ENCODE measurements at regions not wholly inside any gene's neighbourhood (a gene's known extent, or its start where the extent isn't known, plus 50 kb on each side); places are given as distances from the start of the nearest gene placed in this dataset.
A peak's percentile ranks its signal among the peaks of the same experiment; 100 is the strongest.

DNA sequence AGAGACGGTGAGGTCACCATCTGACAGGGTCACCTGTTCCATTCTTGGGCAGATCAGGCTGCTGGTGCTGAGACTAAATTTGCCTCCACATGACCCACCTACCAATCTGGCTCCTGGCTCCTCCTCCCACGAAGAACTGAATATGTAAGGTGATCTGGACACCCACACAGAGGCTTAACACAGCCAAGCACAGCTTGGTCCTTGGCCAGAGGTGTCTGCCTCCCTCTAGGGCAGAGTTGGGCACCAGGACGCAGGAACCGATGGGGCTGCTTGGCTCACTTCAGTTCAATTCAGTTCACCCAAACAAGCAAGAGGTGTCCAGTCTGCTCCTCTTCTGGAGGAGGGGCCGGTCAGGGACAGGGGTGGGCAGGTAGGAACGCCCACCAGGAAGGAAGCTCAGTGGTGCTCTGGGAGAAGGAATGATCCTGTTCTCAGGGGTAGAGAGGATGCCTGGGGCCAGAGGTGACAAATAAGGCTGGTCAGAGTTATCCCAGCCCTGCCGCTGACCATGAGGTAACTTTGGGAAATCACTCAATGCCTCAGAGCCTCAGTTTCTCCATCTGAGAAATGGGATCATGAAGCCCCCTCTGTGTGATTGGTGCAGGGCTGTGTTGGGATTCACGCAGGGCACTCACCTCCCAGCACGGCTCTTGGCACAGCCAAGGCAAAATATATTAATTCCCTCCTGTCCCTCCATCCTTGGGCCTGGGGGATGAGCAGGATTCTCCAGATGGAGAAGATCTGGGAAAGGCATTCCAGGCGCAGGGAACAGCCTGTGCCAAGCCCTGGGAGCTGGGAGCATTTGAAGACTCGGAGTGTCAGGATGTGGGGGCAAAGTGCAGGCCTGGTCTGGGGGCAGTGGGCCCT is 284.5 kb downstream of the PTPRU start:
- no peak for DNase-seq

DNA sequence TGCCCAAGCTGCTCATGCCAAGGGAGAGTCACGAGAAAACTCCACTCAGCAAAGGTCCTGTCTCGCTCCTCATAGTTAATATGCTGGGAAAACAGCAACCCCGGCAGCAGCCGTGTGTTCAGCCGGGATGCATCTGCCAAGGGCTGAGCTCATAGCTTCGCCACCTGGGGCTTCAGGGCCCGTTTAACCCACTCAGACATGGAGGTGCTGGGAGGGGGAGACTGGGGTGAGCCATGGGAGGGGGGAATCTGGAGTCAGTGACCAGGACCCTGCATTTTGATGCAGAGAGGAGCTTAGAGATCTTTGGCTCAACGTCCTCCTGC is 283.4 kb downstream of the PTPRU start:
- DNase-seq, result no peak

DNA sequence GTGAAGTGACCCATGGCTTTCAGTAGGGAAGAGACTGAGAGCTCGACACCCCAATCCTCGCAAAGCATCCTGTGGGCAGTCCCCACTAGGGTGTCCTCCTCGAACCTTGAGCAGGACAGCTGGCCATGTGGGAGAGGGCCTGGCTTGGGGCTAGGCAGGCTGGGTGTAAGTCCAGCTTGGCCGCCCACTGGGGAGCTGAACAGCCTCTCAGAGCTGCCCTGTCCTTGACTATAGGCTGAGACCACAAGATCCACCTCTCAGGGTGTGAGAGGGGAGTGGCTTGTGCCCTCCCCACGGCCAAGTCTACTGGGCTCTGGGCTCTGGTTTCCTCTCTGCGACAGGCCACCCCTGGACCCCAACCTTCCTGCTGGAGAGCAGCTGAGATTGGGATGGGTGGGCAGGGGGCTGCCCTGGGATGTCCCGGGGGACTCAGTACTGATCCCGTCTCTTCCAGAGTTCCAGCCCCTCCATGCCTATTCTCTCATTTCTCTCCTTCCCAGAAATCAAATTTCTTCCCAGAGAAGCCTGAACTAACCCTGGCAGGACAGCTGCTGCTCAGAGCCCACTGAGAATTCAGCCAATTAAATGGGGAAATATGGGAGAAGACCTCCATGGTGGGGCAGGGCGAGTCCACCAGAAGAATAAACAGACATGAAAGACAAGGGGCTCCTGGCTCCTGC is 282.9 kb downstream of the PTPRU start:
- no peak for DNase-seq

DNA sequence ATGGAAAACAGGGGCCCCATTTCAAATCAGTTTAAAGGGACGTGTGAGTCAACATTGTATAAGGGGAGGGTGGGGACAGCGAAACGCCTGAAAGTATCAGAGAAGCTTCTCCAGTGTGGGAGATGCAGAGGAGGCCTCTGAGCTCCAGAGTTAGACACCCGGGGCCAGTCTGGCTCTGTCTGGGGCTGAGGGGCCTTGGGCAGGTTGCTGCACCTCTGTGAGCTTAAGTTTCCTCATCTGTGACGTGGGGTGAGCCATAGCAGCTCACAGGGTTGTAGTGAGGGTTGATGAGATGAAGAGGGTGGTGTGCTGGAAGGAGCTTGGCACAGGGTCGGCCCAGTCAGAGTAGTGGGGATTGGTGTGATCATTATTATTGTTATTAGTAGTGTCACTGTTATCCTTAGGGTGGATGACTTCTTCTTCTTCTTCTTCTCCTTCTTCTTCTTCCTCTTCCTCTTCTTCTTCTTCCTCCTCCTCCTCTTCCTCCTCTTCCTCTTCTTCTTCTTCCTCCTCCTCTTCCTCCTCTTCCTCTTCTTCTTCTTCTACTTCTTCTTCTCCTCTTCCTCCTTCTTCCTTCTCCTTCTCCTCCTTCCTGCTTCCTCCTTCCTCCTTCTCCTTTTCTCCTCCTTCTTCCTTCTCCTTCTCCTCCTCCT is 282.0 kb downstream of the PTPRU start:
- no peak for DNase-seq

DNA sequence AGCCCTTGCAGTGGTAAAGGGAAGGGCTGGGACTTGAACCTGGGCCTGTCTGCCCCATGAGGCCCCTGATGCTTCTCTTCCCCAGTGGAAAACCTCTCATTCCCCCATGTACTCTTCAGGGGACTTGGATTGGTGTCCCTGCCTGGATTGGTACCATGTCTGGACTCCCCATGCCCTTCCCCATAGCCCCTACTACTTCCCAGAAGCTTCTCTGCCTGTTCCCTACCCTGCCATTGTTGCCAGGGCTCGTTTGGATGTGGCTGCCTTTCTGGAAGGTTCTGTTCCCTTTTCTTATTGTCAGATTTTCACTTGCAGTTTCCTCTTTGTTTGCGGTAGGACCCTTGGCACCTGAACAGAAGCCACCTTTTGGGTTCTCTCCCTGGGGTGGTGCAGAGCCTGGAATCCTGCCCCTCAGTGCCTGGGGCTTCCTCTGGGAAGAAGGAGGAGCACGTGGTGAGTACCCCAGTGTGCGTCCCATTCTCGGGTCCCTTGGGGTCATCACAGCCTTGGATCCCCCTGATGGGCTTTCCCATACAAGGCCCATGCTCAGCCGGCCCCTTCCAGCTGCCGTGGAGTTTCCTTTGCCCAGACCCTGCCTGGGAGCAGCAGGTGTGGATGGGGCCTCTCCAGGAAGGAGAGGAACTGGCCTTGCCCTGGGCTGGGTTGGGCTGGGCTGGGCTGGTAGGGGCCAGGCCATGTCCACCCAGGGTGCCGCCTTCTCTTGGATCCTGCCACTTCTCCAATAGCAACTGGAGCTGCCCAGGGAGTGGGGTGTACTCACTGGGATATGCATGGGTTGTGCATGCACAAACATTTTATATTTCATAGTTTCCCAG is 281.1 kb downstream of the PTPRU start:
- DNase-seq, result no peak

DNA sequence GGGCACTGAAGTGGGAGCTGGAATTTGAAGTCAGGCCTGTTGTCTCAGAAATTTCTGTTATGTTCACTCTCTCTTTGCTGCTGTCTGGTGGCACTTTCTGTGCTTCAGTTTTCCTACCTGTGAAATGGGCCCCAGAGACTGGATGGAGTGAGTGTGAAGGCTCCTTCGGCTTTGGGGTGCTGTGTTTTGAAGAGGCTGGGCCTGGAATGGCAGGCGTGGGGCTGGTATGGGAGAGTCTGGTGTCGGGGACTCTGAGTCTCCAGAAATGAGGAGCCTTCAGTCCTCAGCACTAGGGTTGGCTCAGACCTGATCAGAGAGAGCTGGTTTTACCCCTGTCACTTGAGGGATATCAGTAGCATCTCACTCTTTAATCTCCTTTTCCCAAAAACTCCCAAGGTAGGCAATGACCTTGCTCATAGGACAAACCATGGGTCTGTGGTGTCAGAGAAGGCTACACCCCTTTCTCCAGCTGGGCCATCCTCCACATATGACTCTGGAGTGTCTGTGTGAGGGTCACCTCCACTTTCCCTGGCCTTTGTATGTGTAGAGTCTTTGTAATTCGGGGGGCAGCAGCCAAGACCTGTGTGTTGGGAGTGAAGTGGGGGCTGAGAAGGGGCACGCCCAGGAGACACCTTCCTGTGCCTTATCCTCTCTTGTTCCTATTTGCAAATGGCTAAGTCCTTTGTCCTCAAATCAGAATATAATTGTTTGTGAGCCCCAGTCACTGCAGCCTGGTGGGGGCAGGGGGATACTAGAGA is 279.9 kb downstream of the PTPRU start:
- no peak for DNase-seq

DNA sequence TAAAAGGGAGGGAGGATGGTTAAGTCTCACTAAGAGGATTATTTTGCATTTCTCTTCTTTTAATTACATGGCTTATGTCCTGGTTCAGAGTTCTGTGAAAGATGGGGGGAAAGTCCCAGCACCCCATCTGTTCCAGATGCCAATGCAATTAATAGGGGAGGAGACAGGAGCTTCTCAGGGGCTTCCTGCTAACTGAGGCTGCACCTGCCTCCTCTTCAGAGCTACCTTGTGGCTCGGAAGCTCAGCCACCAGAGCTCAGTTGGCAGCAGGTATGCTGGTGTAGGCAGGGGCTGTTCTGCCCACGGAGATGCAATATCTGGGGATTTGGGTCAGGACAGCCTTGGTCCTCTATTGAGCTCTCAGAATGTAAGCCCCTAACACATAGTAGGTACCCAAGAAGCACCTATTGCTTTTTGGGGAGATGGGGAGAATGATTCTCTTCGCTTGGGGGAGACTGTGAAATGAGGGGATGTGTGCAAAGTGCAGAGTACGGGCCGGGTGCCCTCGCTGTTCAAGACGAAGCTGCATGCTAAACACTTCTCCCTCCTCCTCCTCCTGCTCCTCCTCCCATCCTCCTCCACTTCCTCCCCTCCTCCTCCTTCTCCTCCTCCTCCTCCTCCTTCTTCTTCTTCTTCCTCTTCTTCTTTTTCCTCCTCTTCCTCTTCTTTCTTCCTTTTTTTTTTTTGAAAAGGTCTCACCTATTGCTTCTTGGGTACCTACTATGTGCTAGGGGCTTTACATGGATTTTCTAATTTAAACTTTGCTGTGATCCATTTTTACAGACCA is 279.0 kb downstream of the PTPRU start:
- no peak for DNase-seq

DNA sequence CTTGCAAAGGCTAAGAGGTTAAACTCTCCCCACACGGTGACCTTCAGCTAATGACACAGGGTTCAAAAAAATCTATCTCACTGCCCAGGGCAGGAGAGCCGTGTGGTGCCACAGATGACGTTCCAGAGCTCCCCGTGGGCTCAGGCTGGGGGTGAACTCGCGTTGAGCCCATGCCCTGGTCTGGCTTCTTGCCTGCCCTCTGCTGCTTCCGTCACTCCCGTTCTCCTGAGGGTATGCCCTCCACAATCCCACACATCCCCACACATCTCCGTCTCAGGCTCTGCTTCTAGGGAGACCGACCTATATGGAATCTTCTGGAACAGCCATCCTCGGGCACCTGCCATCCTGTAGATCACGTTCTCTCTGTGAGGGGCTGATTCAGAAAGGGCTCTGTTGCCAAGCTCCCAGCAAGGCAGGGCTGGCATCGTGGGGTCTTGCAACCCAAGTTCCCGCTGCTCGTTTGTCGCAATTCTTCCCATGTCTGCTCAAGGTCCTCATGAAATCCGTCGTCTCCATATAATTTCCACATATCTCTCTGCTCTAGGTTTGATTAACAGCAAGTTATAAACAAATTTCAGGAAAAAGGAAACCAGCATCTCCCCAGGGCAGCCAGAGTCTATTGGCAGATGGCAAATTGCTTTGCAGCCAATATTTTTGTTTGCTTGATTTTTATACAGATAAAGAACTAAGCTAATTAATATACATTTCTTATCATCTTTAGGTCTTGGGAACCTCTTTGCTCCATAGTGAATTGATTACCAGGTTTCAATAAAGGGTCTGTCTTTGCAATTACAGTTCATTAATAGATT is 278.2 kb downstream of the PTPRU start:
- DNase-seq, result no peak

DNA sequence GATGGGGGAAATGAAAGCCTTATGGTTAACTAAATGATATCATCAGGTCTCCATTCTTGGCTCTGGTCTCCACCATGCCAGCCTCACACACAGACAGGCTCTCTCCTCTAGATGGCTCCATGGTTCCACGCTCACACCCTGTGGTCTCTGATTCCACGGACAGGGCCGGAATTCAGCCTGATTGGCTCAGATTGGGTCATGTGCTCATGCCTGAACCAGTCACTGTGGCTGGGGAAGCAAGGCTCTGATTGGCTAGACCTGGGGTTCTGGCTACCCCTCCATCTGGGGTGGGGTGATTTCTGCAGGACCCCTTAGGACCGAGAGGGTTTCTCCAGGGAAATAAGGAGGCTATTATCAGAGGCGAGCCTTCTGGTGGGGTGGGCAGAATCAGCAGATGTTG is 277.0 kb downstream of the PTPRU start:
- peak; percentile 22 for DNase-seq

DNA sequence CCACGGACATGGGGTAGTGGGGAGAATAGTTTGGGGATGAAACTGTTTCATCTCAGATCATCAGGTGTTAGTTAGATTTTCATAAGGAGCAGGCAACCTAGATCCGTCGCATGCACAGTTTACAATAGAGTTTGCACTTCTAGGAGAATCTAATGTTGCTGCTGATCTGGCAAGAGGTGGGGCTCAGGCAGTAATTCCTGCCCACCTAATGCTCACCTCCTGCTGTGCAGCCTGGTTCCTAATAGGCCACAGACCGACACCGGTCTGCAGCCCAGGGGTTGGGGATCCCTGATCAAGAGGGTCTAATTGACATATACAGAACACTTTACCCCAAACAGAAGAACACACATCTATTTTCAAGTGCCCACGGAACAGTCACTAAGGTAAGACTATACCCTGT is 275.1 kb downstream of the PTPRU start:
- DNase-seq, result no peak

DNA sequence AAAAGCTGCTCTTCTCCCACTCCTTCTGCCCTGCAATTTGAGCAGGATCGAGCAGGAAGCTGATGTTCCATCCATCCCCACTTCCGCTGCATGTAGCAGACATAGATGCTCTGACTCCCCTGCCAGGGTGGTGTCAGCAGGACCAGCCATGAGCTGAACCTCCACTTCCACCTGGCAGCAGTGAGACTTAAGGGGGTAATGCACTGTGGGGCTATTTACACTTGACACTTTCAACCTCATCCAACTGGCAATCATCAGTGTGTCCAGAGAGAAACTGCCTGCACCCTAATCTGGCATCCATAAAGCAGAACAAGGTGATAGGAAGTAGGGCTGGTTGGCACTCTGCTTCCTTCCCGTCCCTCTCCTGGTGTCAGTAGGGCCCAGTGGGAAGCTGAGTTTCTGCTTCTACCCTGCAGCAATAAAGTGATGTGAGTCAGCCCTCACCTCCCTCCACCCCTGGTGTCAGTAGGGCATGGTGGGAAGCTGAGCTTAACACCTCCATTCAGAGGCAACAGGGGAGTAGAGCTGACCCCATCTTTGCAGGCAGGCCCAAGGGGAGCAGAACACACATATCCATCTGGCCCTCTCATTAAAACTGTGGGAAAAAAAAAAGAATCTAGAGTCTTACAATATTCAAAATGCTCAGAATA is 272.3 kb downstream of the PTPRU start:
- DNase-seq, result no peak

DNA sequence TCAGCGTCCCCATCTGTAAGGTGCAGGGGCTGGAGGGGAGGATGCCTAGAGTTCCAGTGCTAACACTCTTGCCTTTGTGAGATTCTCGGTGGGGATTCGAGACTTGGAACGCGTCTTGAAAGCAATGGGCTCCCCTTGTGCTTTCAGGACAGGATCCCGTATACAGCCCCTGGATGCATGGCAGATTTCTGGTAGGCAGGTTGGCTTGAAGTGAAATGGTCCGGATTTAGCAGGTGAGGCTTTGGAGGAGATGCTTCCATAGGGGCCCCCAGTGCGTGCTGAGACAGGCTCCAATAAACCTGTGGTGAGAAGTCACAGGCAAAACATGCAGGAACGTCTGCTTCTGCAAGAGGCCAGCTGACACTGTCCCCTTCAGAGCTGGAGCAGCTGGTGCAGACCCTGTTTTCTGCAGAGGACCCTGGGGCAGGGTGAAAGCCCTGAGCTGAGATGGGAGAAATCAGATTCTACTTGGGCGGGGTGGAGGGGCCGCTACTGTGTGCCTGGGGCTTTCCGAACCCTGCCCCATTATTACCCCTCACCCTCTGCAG is 270.4 kb downstream of the PTPRU start:
- no peak for DNase-seq

DNA sequence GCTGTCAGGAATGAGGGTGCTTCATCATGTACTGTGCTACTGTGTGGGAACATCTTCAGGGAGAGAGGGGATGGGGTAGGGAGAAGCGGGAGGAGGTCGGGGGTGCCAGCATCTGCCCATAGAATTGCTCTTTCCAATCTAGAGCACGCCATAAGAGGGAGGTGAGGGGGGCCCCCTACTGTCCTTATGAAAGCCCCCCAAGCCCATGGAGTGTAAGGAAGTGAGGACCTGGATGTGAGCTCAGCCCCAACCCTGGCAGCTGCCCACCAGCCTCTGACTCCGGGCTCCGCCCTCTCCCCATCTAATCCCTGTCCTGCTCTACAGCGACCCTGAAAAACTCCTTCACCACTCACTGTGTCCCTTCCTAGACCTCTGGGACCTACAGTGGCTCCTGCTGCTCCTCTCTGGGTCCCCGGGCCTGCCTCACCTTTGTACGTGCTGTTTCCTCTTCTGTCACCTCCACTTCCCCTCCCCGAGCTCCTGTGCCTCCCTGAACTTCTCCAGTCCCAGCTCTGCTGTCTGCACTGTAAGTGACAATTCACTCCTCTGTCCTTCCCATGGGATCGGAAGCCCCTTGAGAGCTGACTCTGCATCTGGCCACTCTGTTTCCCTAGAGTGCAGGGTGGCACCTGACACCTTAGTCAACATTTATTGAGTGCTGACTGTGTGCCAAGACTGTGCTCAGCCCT is 269.4 kb downstream of the PTPRU start:
- no peak for DNase-seq

DNA sequence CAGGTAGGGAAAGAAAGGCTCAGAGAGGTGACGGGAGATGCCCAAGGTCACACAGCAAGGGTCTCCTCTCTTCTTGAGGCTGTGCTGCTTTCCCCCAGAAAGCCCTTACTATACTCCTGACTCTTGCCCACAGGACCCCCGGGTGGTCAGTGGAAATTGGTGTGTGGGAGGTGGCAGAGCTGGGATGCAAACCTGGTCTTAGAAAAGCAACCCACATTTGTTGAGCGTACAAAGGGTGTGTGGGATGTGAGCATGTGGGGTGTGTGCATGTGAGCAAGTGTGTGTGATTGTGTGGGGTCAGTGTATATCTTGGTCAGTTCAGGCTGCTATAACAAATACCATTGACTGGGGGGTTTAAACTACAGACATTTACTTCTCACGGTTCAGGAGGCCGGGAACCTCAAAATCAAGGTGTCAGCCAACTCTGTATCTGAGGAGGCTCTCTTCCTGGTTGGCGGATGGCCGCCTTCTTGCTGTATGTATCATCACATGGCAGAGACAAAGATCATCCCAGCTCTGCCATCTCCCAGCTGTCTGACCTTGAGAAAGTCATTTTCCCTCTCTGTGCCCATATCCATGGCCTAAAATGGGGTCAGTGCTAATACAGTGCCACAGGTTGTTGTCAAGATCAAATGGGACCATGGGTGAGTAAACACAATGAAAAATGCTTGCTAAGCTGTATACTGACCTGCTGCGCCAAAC is 268.5 kb downstream of the PTPRU start:
- DNase-seq, result no peak

DNA sequence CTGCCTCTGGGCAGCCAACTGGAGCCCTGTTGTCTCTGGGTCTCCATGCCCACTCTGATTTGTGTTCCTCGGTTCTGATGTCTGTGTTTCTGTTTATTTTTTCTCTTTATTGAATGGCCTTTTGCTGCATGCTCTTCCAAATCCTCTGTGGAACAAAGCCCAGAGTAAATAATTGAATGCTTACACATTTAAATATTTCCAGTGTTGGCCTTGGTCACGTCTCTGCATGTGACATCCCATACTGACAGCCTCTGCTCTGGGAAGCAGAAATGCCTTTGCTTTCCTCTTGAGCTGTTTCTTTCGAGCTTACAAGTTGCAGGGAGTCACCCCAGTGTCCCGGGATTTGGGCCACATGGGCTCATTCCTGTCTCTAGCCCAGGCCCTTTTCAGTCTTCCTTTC is 267.9 kb downstream of the PTPRU start:
- DNase-seq, result no peak

DNA sequence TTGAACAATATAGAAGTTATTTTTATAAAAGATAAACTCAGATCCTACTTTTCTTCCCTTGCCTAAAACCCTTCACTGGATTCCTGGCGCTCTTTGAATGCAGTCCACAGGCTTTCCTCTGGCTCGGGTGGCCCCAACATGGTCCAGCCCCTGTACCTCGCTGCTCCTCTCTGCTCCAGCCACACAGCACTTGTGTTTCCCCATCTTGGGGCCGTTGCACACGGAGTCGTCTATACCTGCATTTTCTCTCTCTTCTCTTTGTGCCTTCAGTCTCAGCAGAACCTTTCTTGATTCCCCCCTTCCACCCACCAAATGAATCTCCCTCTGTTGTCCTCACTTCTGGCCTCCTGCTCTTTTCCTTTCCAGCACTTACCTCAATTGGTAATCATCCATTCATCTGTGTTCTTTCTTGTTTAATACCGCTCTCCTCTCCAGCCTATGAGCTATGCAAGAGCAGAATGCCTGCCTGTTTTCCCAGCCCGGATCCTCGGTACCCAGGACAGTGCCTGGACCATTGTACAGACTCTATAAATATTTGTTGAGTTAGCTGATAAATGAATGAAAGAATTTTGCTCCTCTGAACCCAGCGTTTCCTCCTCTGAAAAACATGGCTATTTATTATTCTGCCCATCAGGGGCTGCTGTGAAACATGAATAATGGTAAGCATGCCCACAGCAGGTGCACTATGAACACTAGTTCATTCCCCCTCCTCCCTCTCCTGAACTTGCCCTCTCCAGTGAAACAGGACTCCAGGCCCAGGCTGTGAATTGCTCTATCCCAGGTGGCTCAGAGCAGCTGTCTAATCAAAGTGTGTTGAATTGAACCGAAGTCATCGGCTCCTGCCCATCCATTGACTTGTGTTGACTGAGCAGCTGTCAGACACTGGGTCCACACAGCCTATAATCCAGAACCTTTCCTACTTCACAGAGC is 266.9 kb downstream of the PTPRU start:
- no peak for DNase-seq

DNA sequence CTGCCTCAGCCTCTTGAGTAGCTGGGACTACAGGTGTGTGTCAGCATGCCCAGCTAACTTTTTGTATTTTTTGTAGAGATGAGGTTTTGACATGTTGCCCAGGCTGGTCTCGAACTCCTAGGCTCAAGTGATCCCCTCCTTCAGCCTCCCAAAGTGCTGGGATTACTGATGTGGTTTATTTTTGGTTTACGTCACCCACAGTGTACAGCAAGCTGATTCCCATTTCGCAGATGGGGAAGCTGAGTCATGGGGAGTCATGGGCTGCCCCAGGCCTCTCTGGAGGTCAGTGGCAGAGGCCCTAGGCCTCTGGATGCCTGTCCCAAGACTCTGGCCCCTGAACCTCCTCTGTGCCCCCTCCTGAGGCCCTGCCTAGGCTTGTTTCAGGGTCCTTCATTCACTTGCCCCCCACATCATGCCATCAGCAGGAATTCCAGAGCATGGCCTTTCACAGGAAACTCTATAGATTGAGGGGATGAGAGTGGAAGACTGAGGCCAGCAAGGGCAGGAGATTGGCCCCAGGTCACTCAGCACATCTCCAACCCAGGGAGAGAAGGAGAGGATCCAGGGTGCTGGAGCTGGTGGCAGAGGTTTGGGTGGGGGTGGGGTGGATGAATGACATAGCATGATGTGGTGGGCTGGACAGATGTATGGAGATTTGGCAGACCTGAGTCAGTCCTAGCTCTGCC is 266.0 kb downstream of the PTPRU start:
- no peak for DNase-seq

Measured in NCI-H446 treated with DMSO at 0.1 percent for 48 hours (cell line).